Fibroblast of skin of right biceps (primary cell): ENCODE measurements at regions not wholly inside any gene's neighbourhood (a gene's known extent, or its start where the extent isn't known, plus 50 kb on each side); places are given as distances from the start of the nearest gene placed in this dataset.

Source experiments
- DNase-seq: peaks from one replicate; pipeline ENCODE4 v3.0.0-alpha.2; 2013

- DNase-seq, result no peak
These were observed 285.1 kb downstream of the TNS1 start for GRCh38 chr2:217717646-217718045.

DNA sequence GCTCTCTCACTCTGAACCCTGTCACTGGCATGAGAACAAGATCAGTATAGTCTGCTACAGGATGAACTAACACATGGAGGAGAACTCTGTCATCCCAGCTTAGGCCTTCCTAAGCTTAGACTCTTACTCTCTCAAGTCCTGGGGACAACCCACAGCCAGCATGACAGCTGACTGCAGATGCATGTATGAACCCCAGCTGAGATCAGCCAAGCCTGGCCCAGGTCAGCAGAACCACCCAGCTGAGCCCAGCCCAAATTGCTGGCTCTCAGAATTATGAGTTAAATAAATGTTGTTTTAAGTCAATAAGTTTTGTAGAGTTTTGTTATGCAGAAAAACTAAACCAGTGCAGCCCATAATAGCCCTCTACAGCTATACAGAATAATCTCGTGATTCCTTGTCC is 287.3 kb downstream of the TNS1 start:
- DNase-seq, result no peak

GRCh38 chr2:217714287-217714751 is 288.5 kb downstream of the TNS1 start:
- DNase-seq, result no peak

- peak; percentile 63 for DNase-seq
These were observed 289.2 kb downstream of the TNS1 start for GRCh38 chr2:217713395-217714286.

DNA sequence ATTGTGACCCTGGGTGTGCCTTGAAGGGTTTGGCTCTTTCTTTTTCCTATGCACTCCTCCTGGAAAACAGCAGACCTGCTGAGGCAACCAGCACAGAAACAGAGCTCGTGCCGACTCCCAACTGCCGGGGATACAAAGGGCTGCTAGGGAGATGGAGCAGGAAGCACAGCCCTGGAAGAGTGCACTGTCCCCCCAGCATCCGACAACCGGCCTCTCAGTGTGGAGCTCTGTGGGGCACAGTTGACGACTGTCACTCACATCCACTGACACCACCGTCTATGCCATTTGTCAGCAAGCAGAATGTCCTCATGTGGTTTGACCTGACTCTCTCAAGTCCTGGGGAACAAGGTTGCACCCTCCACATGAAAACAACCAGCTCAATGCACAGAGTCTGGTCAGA is 290.4 kb downstream of the TNS1 start:
- no peak for DNase-seq

DNA sequence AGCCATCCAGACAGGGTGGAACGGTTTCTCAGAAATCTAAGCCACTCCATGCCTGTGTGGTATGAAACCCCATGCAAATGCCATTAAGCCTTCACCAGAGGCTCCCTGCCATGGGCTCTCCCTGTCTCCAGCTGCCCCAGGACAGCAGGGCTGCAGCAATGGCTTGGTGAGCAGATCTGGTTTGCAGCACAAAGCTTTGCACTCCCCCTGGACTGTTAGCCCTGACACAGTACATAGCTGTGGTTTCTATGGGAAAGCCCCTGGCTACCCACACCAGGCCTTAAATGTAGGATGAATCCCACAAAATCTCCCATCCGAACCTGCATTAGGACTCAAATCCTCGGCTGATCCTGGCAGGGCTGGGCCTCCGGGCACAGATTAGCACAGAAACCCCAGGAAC is 291.6 kb downstream of the TNS1 start:
- peak; percentile 79 for DNase-seq

GRCh38 chr2:217710211-217710765 is 292.5 kb downstream of the TNS1 start:
- peak; percentile 89 for DNase-seq

DNA sequence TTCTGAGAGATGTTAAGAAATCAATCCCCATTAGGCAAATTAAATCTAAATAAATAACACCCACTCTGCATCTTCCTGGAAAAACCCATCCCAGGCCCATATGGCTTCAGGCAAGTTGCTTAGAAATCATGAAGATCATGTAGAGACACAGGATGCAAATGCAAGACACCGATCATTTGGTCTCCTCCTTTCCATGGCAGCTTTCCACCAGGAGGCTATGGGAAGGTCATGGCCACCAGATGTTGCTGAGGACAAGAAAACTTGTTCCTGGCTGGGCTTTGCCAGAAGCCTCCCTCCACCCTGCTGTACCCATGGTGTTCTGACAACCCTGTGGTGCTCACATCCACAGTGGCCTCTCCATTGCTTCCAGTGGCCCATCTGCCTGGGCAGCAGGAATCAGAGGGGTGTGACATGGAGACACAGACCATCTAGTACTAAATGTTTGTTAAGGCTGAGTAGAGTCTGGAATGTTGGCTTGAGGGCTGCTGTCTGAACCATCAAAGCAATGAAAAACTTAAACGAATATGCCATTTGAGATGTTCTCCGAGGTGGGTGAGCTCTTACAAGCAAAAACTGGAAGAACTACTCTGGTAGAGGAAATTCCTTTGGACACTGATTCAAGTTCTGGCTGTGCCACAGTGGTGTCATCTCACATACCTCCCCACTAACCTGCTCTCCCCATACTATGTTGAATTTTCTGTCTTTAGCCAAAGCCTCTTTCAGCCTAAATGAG is 293.2 kb downstream of the TNS1 start:
- DNase-seq, result no peak

GRCh38 chr2:217707131-217707611 is 295.6 kb downstream of the TNS1 start:
- DNase-seq, result peak; percentile 40

DNA sequence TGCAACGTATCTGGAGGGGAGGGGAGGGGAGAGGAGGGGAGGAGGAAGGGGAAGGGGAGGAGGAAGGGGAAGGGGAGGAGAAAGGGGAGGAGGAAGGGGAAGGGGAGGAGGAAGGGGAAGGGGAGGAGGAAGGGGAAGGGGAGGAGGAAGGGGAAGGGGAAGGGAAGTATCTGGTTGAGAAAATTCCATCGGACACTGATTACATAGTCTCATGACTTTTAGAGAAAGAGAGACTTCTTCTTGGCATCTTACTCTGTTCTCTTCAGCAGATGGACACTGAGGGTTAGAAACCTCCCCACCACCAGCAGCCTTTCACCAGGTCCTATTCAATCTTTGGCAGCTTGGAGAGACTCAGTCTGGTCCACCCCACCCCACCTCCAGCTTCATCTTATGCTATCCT is 296.3 kb downstream of the TNS1 start:
- DNase-seq, result no peak

GRCh38 chr2:217706095-217706494 is 296.7 kb downstream of the TNS1 start:
- no peak for DNase-seq

DNA sequence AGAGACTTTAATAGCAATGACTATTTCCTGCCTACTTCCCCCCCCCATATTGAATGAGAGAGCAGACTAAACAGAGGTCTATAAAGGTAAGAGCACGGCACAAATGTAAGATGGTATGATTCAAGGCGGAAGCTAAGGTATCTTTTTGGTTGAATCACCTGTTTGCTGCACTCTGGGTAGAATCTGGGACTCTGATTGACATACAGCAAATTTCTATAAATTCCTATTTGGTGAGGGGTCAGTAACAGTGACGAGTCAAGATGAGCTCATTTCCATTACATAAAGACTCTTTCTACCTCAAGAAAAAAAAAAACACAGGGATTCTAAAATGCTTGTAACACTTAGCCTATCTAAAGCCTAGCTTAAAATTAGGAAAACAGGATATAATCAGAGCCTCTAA is 297.3 kb downstream of the TNS1 start:
- DNase-seq, result no peak

GRCh38 chr2:217703999-217704398 is 298.8 kb downstream of the TNS1 start:
- no peak for DNase-seq

DNA sequence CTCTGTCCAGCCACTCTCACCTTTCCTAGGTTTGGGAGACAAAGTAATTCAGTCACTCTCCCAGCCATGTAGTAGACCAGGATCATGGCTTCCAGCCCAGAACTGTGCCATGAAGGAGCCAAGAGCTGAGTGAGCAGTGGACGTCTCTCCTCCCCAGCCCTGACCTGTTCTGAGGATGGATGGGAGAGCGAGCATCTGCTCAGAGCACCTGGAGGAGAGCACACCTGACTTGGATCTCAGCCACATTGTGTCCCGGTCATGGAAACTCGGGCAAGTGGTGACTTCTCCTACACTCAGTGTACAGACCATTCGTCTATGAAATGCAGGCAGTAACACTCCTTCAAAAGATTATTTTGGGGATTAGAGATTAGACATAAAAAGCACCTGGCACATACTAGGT is 299.7 kb downstream of the TNS1 start:
- no peak for DNase-seq

- no peak for DNase-seq
These were observed 301.2 kb downstream of the TNS1 start for GRCh38 chr2:217701622-217702021.

DNA sequence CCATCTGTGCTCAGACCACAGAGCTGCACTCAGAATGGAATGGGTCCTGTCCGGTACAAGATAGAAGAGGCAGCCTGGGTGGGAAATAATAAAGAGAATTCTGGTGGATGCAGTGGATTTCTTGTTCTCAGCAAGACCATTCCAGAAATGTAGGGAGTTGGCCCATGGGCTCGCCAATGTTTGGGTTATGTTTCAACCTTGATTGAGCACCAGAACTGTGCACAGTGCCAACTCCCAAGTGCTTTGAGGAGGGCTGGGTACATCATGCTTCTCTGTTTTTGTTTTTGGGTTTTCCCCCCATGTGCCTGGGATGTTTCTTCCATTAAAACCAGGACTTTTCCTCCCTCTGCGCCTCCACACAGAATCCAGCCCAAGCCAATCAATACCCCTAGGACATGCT is 304.1 kb downstream of the TNS1 start:
- no peak for DNase-seq

DNA sequence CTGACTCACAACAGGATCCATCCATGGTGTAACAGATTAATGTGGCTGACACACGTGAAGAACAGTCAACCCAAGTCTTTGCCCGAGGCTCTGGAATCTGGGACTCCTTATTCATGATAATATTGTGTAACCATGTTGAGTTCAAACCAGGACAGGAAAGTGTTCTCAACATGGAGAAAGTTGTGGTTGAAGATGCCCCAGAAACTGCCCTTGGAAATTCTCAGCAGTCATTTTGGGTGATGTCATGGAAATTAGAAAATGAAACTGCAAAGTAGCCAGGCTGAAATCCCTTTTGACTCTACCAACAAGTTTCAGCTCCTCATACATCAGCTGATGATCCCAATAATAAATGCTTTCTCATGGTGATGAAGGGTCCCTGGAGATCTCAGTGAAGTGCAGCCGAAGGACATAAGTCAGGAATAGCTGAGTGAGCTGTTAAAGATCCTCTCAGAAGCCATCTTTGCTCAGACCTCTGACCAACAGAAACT is 307.7 kb downstream of the TNS1 start:
- peak; percentile 94 for DNase-seq

DNA sequence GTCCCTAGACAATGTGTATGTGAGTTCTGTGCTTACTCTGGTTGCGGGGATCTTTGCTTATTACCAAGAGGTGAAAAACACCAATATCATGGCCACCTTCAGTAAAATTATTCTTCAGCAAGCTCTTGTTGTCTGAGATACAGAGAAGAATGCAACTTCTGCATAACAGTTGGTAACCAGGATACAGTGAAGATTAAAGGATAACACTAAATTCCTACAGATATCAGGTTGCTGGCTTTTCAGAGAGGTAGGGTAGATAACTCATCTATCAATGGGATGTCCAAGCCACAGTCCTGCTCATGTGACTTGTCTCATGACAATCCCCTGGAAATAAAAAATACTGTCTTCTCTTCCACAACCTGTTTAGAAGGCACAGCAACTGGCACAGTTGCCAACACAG is 308.5 kb downstream of the TNS1 start:
- no peak for DNase-seq

DNA sequence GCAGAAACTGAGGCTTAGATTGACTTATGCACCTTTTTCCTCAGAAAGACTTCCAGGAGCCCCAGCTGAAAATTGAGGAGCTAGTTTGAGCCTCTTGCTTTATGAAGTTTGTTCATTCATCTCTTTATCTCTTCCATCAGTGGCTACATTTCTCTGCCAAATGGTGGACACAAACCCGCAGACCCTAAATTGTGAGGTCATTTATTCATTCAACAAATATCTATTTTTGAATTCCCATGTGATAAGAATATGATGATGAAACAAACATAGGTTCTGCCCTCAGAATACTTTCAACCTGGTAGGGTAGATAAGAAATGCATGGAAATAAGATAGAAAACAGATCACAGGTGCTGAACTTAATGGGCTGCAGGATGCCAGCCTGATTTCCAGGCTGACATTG is 309.4 kb downstream of the TNS1 start:
- no peak for DNase-seq

DNA sequence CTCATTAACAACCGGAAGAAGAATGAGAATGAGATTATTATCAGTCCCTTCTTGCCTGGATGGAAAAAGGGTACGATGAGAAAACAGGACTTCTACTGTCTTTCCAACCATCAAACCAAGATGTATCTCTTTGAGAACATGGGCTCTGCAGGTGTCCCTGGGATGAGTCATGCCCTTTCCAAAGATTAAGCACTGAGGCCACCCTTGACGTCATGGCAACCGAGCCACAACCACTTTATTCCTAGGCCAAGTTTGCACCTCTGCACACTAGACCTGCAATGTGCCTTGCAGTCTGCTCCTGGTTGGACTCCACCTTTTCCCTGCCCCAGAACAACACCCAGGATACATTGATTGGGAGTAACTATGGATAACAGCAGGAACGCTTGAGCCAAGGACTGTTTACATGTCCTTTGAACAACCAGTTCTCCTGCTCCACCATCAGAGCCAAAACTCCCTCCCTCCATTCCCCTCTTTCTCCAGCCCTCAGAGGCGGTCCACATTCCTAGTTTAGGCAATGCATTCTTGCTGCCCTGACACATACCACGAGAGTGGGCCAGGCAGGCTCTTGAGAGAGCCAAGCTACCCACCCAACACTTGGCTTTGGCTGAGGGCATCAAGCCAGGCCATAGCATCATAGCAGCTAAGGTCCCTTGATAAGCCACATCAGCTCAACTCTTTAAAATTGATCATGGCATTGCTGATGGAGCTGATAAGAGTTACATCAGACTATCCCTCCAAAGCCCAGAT is 310.7 kb downstream of the TNS1 start:
- DNase-seq, result peak; percentile 62

DNA sequence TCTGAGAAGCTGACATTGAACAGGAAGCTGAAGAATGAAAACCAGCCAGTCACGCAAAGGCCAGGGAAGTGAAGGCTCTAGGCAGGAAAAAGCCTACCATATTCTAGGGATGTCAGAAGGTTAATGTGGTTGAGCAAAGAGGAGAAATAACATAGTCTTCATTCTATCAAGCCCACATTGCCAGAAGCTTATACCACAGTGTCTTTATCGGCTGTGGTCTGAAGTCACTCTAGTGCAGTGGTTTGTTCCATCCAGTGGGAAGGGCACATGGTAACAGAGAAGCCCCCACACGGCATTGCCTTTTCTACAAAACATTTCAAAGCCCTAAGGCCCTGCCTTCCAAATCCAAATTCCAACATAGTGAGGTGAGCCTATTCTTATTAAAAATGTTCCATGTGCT is 311.3 kb downstream of the TNS1 start:
- no peak for DNase-seq

GRCh38 chr2:217689053-217689452 is 313.7 kb downstream of the TNS1 start:
- DNase-seq, result no peak

GRCh38 chr2:217688494-217688893 is 314.3 kb downstream of the TNS1 start:
- no peak for DNase-seq
